ENCODE measurements at regions not wholly inside any gene's neighbourhood (a gene's known extent, or its start where the extent isn't known, plus 50 kb on each side); places are given as distances from the start of the nearest gene placed in this dataset.

- no peak for TF ChIP-seq CHD2 (IDR thresholded peaks at IDR 0.05; ENCODE audit: borderline replicate concordance, low read depth, low read length)
- TF ChIP-seq CREM (IDR thresholded peaks at IDR 0.05; ENCODE audit: low read depth): no peak
- no peak for TF ChIP-seq POLR2AphosphoS5 (IDR thresholded peaks at IDR 0.05; ENCODE audit: low read length)
- no peak for TF ChIP-seq CTCF (IDR thresholded peaks at IDR 0.05 in 2 of 3, conservative IDR thresholded peaks at IDR 0.05 in 1 of 3; ENCODE audit: control insufficient read depth in 2 of 3, extremely low read depth in 1 of 3, insufficient read depth in 1 of 3, low read depth in 3 of 3, low read length in 3 of 3)
- TF ChIP-seq TAF1 (IDR thresholded peaks at IDR 0.05; ENCODE audit: borderline replicate concordance, low read depth, low read length): no peak
- no peak for TF ChIP-seq IRF3 (IDR thresholded peaks at IDR 0.05)
Observed at GRCh38 chr5:8060235-8060952, 191.4 kb downstream of the MTRR start.

Data from GM12878 (cell line).